K562 (cell line): ENCODE measurements at regions not wholly inside any gene's neighbourhood (a gene's known extent, or its start where the extent isn't known, plus 50 kb on each side); places are given as distances from the start of the nearest gene placed in this dataset.

ENCODE experiments used
- ATAC-seq: fragments of 200-7000 bp; cut with Tn5 transposase; 3 replicates; pipeline ENCODE4 v1.9.1; 2020; ENCODE audit warnings: moderate library complexity
- BruUV-seq: library from RNA; stranded (reverse); fragments of 400-500 nt; replicated peaks from 2 replicates; lab custom pipeline; 2021; lab: Mats Ljungman, UMichigan
- CTCF ChIA-PET: fragments of 300-600 bp; formaldehyde crosslinking; extraction: SDS; loops from one replicate; lab custom pipeline; 2021; ENCODE audit warnings: low intra/inter-chr PET ratio; lab: Yijun Ruan, JAX
- POLR2A ChIA-PET: fragments of 300-600, 350-650 bp; sonication (Branson Sonifier 250); formaldehyde crosslinking; extraction: SDS; loops from one replicate; lab custom pipeline; 2021; ENCODE audit warnings: antibody characterized with exemption, inconsistent platforms; lab: Yijun Ruan, JAX
- DNase-seq, 4 experiments: peaks; one replicate each; pipeline versions ENCODE4 v3.0.0 to v3.0.0-alpha.2; 2011 to 2018; ENCODE audit warnings: low spot score in 3 of 4, mixed read lengths in 3 of 4; ENCODE audit errors: extremely low read depth in 1 of 4
- FAIRE-seq: peaks from 2 replicates; lab custom pipeline; 2011; peaks lifted over from hg19 to GRCh38; lab: Jason Lieb, UNC
- H2AFZ ChIP-seq: 2 replicates; pipeline ENCODE4 v1.6.0; 2011; ENCODE audit warnings: low read depth, low read length, control low read depth, inconsistent platforms
- H3K27ac ChIP-seq: fragments of 200-600 bp; 3 replicates; pipeline ENCODE4 v1.8.0; 2011; ENCODE audit warnings: low read depth, mild to moderate bottlenecking, control low read depth, inconsistent platforms, low read length, moderate library complexity, mixed read lengths; ENCODE audit errors: extremely low read depth
- H3K27me3 ChIP-seq, 2 experiments: fragments of 300-600 bp in 1 of 2; 2 replicates in 1 of 2; 3 replicates in 1 of 2; pipeline versions ENCODE4 v1.6.0 to v1.8.0; 2011; ENCODE audit warnings: inconsistent platforms in 2 of 2, low read length in 2 of 2, mild to moderate bottlenecking in 1 of 2, mixed read lengths in 1 of 2, moderate library complexity in 1 of 2; ENCODE audit not compliant: control insufficient read depth in 2 of 2, insufficient read depth in 2 of 2
- H3K36me3 ChIP-seq: fragments of 300-600 bp; 3 replicates; pipeline ENCODE4 v1.8.0; 2011; ENCODE audit warnings: mild to moderate bottlenecking, low read length, inconsistent platforms; ENCODE audit not compliant: control insufficient read depth, insufficient read depth
- H3K4me1 ChIP-seq, 2 experiments: fragments of 200-600 bp in 1 of 2; replicated peaks in 1 of 2; 2 replicates in 1 of 2; 3 replicates in 1 of 2; pipeline versions ENCODE4 v1.5.1 to v1.8.0; 2011; ENCODE audit warnings: inconsistent platforms in 2 of 2, low read length in 2 of 2, mild to moderate bottlenecking in 1 of 2, mixed read lengths in 1 of 2, moderate library complexity in 1 of 2; ENCODE audit not compliant: control insufficient read depth in 2 of 2, insufficient read depth in 2 of 2
- H3K4me2 ChIP-seq: 2 replicates; pipeline ENCODE4 v1.6.1; 2011; ENCODE audit warnings: low read length, control low read depth, inconsistent platforms, mixed read lengths; ENCODE audit not compliant: insufficient read depth
- H3K4me3 ChIP-seq: fragments of 200-600 bp; sonication (generic), shearing (Covaris generic); 2 replicates; pipeline ENCODE4 v1.5.1; 2016; ENCODE audit warnings: control low read depth, inconsistent platforms
- H3K79me2 ChIP-seq: fragments of 200-600 bp; 3 replicates; pipeline ENCODE4 v1.8.0; 2011; ENCODE audit warnings: low read length, inconsistent platforms; ENCODE audit not compliant: control insufficient read depth, insufficient read depth
- H3K9ac ChIP-seq, 2 experiments: 2 replicates each; pipeline versions ENCODE4 v1.6.0 to v1.6.1; 2011; ENCODE audit warnings: low read depth in 2 of 2, low read length in 2 of 2, control low read depth in 1 of 2, inconsistent platforms in 1 of 2, mild to moderate bottlenecking in 1 of 2, mixed read lengths in 1 of 2; ENCODE audit not compliant: insufficient read depth in 1 of 2
- H3K9me1 ChIP-seq: one replicate; pipeline ENCODE4 v1.6.0; 2011; ENCODE audit warnings: inconsistent platforms, mild to moderate bottlenecking, low read length, moderate library complexity; ENCODE audit not compliant: control insufficient read depth, insufficient read depth
- H3K9me3 ChIP-seq: replicated peaks from 2 replicates; pipeline ENCODE4 v1.5.1; 2011; ENCODE audit warnings: low read depth, low read length, inconsistent platforms; ENCODE audit not compliant: control insufficient read depth, insufficient read depth
- H4K20me1 ChIP-seq: replicated peaks from 2 replicates; pipeline ENCODE4 v1.6.1; 2011; ENCODE audit warnings: low read length, inconsistent platforms, mixed read lengths; ENCODE audit not compliant: control insufficient read depth, insufficient read depth
- C11orf30 ChIP-seq: fragments of 450-650 bp; IDR thresholded peaks from 2 replicates; pipeline ENCODE4 v1.6.1; 2016; ENCODE audit warnings: low read depth, mild to moderate bottlenecking
- CHCHD3 ChIP-seq: fragments of 250-450 bp; sonication (Bioruptor Pico); IDR thresholded peaks from 2 replicates; pipeline ENCODE4 v2.1.2; 2022; ENCODE audit warnings: mild to moderate bottlenecking
- ELF1 ChIP-seq: fragments of 200-800 bp; sonication (Bioruptor generic); IDR thresholded peaks from 2 replicates; pipeline ENCODE4 v1.6.1; 2016; ENCODE audit warnings: missing genetic modification characterization, missing compliant biosample characterization
- ETV5 ChIP-seq: sonication (generic); formaldehyde crosslinking; IDR thresholded peaks from 2 replicates; pipeline ENCODE4 v1.4.0; 2020; ENCODE audit warnings: low read depth, mild to moderate bottlenecking, missing genetic modification reagents
- FOXK2 ChIP-seq, 2 experiments: fragments of 450-650 bp; IDR thresholded peaks in 1 of 2; conservative IDR thresholded peaks in 1 of 2; 2 replicates each; pipeline ENCODE4 v1.6.1; 2016; ENCODE audit warnings: low read depth in 2 of 2, mild to moderate bottlenecking in 1 of 2
- IRF1 ChIP-seq: sonication (generic); formaldehyde crosslinking; IDR thresholded peaks from 2 replicates; pipeline ENCODE4 v1.8.0; 2022; ENCODE audit warnings: missing genetic modification reagents, mild to moderate bottlenecking, borderline replicate concordance
- MAFG ChIP-seq: fragments of 450-650 bp; conservative IDR thresholded peaks from 2 replicates; pipeline ENCODE4 v1.6.1; 2016; ENCODE audit warnings: missing genetic modification characterization, missing compliant biosample characterization
- MAFK ChIP-seq: IDR thresholded peaks from 2 replicates; pipeline ENCODE4 v1.6.1; 2011; ENCODE audit warnings: low read length, improper control_type of control experiment
- MED1 ChIP-seq: sonication (generic); formaldehyde crosslinking; IDR thresholded peaks from 2 replicates; pipeline ENCODE4 v1.8.1; 2023; ENCODE audit warnings: missing genetic modification reagents, borderline replicate concordance
- MYC ChIP-seq, 2 experiments: fragments of 250-450 bp in 1 of 2; sonication (Bioruptor Pico) in 1 of 2; IDR thresholded peaks; 2 replicates each; pipeline versions ENCODE4 v1.5.1 to v1.6.1; 2012 to 2021; ENCODE audit warnings: low read depth in 2 of 2, borderline replicate concordance in 1 of 2, improper control_type of control experiment in 1 of 2, low read length in 1 of 2, mild to moderate bottlenecking in 1 of 2, moderate library complexity in 1 of 2
- ZNF217 ChIP-seq: sonication (generic); formaldehyde crosslinking; IDR thresholded peaks from 2 replicates; pipeline ENCODE4 v1.8.0; 2022; ENCODE audit warnings: mild to moderate bottlenecking, missing genetic modification reagents
- ZNF316 ChIP-seq: fragments of 450-650 bp; IDR thresholded peaks from 2 replicates; pipeline ENCODE4 v1.6.1; 2016
- ZNF696 ChIP-seq: fragments of 250-450 bp; sonication (Bioruptor Pico); conservative IDR thresholded peaks from 2 replicates; pipeline ENCODE4 v1.4.0; 2020; ENCODE audit warnings: mild to moderate bottlenecking, moderate library complexity
- WGBS: fragments of 100-300 bp; shearing (Covaris generic); methylation state at CpG from one replicate; pipeline ENCODE4 v1.1.6; 2016; ENCODE audit warnings: low coverage, mixed read lengths; ENCODE audit not compliant: insufficient coverage; ENCODE audit errors: missing lambda C conversion rate; 5-methylcytosine and 5-hydroxymethylcytosine counted together
- in situ Hi-C: fragments of 300-500 bp; cut with MboI; formaldehyde crosslinking; loops from 4 replicates; pipeline ENCODE4 v1.15.0; 2018; ENCODE audit warnings: inconsistent platforms, mixed read lengths
- intact Hi-C: fragments of 100-400 bp; cut with micrococcal nuclease; formaldehyde crosslinking; loops from 2 replicates; pipeline ENCODE4 v1.14.2; 2022

DNA sequence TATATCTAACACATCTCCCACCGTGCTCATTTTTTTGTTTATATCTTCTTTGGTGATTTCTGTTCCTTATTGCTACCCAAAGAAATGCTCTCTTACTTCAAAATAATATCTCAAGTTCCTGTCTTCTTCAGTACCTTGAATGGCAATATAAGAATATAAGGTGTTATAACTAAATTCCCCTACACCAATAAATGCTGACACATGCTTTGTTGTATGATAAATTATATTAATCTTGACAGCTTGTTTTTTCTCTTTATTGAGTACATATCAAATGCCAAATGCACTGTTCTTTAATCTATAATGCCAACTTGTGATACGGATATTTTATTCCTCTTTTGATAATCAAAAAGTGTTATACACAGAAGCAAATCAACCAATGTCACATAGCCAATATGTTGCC lies 540.3 kb downstream of the PYDC2 start:
- H3K4me1 ChIP-seq = no peaks in the 10 kb centered on the region
- H3K4me3 ChIP-seq = no peak overlapping the region
- H3K27ac ChIP-seq = no peak overlapping the region
- H3K9ac ChIP-seq = no peak overlapping the region
- no peaks in the 10 kb centered on the region for H3K9me3 ChIP-seq
- no peaks in the 10 kb centered on the region for H3K27me3 ChIP-seq
- BruUV-seq = no TSS peak
- CTCF ChIA-PET = no interaction called here
- POLR2A ChIA-PET = interaction anchor here (0.6 kb wide), 1 partner anchor 25 kb away, joined by 3 read pairs; no protein-coding TSS in a partner anchor
- no peak overlapping the region for H2AFZ ChIP-seq
- no peaks in the 10 kb centered on the region for H4K20me1 ChIP-seq
- no peaks in the 10 kb centered on the region for H3K79me2 ChIP-seq
- ATAC-seq (no peak), FAIRE-seq (no peak), DNase-seq (no peak)
- H3K36me3 ChIP-seq = no peaks in the 10 kb centered on the region
- H3K4me2 ChIP-seq = no peak overlapping the region
- H3K9me1 ChIP-seq = no peaks in the 10 kb centered on the region
- 9% methylated on average over 2 of the region's 2 CpGs for WGBS
- TF ChIP-seq MAFK (peak; percentile 48; the same call in 1 of the 2 replicates), MAFG (tag) (0 out of 2 replicates have a peak, but pooled peaks have one; percentile 18), ZNF696 (no peak), FOXK2 (conservative IDR thresholded peaks at IDR 0.05 in 1 of 2, IDR thresholded peaks at IDR 0.05 in 1 of 2; ENCODE audit: low read depth in 2 of 2) (no peak), MYC (IDR thresholded peaks at IDR 0.05; ENCODE audit: low read depth, low read length) (no peak), MYC (CRISPR knock-in tag; IDR thresholded peaks at IDR 0.05; ENCODE audit: borderline replicate concordance, low read depth) (no peak), CHCHD3 (CRISPR knock-in tag) (no peak), ELF1 (tag) (no peak), MED1 (no peak), IRF1 (no peak), ETV5 (CRISPR knock-in tag) (no peak), ZNF316 (peak; percentile 37; the same call in 1 of the 2 replicates), C11orf30 (peak; percentile 21; the same call in 1 of the 2 replicates), ZNF217 (no peak)
- intact Hi-C loops = no loop called here
- in situ Hi-C loops = no loop called here
